Ovary (tissue), 7 donors: ENCODE measurements at regions not wholly inside any gene's neighbourhood (a gene's known extent, or its start where the extent isn't known, plus 50 kb on each side); places are given as distances from the start of the nearest gene placed in this dataset.

Experiments used
- DNase-seq, 5 donors: peaks; one replicate each; pipeline ENCODE4 v3.0.0-alpha.2; 2019 to 2020
- H3K27ac ChIP-seq, 2 donors: fragments of 200-600 bp; one replicate each; pipeline versions ENCODE4 v1.5.1 to v1.8.0; 2019 to 2022
- H3K27me3 ChIP-seq: fragments of 200-600 bp; one replicate; pipeline ENCODE4 v1.8.0; 2022
- H3K36me3 ChIP-seq: fragments of 200-600 bp; sonication (generic); one replicate; pipeline ENCODE4 v1.5.1; 2019
- H3K4me1 ChIP-seq: one replicate; pipeline ENCODE4 v1.8.1; 2013; ENCODE audit warnings: mild to moderate bottlenecking, moderate library complexity; ENCODE audit not compliant: insufficient read depth
- H3K4me3 ChIP-seq: fragments of 200-600 bp; sonication (generic); one replicate; pipeline ENCODE4 v1.5.1; 2017
- H3K9me3 ChIP-seq, 2 donors: fragments of 200-600 bp in 1 of 2; sonication (generic) in 1 of 2; one replicate each; pipeline versions ENCODE4 v1.5.1 to v1.8.1; 2013 to 2019; ENCODE audit warnings: mild to moderate bottlenecking in 1 of 2, moderate library complexity in 1 of 2
- EP300 ChIP-seq: sonication (generic); formaldehyde crosslinking; IDR thresholded peaks from one replicate; pipeline ENCODE4 v1.6.1; 2017; ENCODE audit warnings: antibody characterized with exemption
- POLR2A ChIP-seq: fragments of 450-650 bp; IDR thresholded peaks from one replicate; pipeline ENCODE4 v1.6.1; 2017; ENCODE audit warnings: antibody characterized with exemption, mild to moderate bottlenecking, moderate library complexity
- WGBS, 3 donors: extraction: QIAGEN DNeasy Blood & Tissue Kit in 1 of 3; methylation state at CpG; one replicate each; pipeline versions ENCODE4 v1.1.5 to v1.1.7; 2013 to 2017; 5-methylcytosine and 5-hydroxymethylcytosine counted together
- intact Hi-C, 4 donors: fragments of 100-400 bp; cut with DNase I; formaldehyde crosslinking; loops; one replicate each; pipeline versions ENCODE4 v1.11.0 to v1.15.1; 2022 to 2023
- TF ChIP-seq, protein P1 (sequence below), 3 donors: fragments of 450-650 bp in 2 of 3; fragments of 200-600 bp in 1 of 3; IDR thresholded peaks; one replicate each; pipeline versions ENCODE4 v1.5.1 to v1.8.0; 2016 to 2022; ENCODE audit warnings: antibody characterized with exemption in 3 of 3, mild to moderate bottlenecking in 1 of 3
- donor health status: DM: no; HTN: no; CAD: no; lungs with moderate emphysema.
- donor health status: DM: no; HTN: no; CAD: no.
- donor health status: Bipolar disorder and iron deficiency.
- donor health status: DM: no; HTN: no; CAD: no.
- donor health status: DM: yes; HTN: yes; CAD: no.

DNA sequence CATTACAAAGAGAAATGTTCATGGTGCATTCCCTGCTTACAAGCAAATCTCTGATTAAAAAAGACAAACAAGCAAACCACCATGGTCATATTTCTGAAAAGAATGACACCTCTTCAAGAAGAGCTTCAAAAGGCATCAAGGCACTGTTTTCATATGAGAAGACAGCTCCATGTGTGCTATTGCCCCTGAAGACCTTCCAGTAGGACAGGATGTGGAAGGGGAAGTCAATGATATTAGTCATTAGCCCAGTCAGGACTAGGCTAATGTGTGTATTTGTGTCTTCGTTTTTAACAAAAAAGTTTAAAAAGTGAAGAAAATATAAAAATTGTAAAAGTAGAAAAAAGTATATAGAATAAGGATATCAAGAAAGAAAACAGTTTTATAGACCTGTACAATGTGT is 534.7 kb upstream of the ARGLU1 start:
- Histone ChIP-seq H3K4me3 (no peak overlapping the region), H3K9me3 (no peaks in the 10 kb centered on the region), H3K27ac (no peak overlapping the region), H3K27me3 (no peaks in the 10 kb centered on the region), H3K4me1 (no peaks in the 10 kb centered on the region), H3K36me3 (no peaks in the 10 kb centered on the region)
- no peak for TF ChIP-seq EP300
- TF ChIP-seq, protein P1, sequence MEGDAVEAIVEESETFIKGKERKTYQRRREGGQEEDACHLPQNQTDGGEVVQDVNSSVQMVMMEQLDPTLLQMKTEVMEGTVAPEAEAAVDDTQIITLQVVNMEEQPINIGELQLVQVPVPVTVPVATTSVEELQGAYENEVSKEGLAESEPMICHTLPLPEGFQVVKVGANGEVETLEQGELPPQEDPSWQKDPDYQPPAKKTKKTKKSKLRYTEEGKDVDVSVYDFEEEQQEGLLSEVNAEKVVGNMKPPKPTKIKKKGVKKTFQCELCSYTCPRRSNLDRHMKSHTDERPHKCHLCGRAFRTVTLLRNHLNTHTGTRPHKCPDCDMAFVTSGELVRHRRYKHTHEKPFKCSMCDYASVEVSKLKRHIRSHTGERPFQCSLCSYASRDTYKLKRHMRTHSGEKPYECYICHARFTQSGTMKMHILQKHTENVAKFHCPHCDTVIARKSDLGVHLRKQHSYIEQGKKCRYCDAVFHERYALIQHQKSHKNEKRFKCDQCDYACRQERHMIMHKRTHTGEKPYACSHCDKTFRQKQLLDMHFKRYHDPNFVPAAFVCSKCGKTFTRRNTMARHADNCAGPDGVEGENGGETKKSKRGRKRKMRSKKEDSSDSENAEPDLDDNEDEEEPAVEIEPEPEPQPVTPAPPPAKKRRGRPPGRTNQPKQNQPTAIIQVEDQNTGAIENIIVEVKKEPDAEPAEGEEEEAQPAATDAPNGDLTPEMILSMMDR (IDR thresholded peaks at IDR 0.05), result no peak
- TF ChIP-seq POLR2A, result no peak
- WGBS, 3 donors, result 79 to 88% (median 85%) methylated on average over 1 of the region's 1 CpG
- intact Hi-C loops, result no loop called here
- DNase-seq, result no peak

DNA sequence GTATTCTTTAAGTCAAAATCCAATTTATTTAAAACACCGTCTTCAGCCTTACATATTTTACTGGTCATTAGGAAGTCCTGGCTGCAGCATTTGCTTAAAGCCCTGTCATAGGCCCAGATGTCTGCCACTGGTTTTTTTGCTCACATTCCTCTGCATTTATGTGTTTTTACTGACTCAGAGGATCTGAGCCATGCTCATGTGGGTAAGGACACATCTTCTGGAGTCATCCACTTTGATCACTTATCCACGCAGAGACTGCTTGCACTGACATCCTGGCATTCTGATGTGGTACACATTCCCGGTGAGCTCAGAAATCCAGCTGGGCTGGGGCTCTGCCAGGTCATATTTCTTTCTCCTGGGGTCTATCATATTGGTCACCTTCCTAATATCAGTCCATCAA is 531.7 kb upstream of the ARGLU1 start:
- H3K9me3 ChIP-seq, result no peaks in the 10 kb centered on the region
- no peaks in the 10 kb centered on the region for H3K36me3 ChIP-seq
- TF ChIP-seq POLR2A (no peak), EP300 (no peak)
- TF ChIP-seq, protein P1 (IDR thresholded peaks at IDR 0.05), result no peak
- no peak overlapping the region for H3K27ac ChIP-seq
- no peaks in the 10 kb centered on the region for H3K4me1 ChIP-seq
- H3K27me3 ChIP-seq, result no peaks in the 10 kb centered on the region
- WGBS, 3 donors, result 89 to 94% (median 93%) methylated on average over 3 of the region's 3 CpGs
- intact Hi-C loops, result no loop called here
- DNase-seq, result no peak
- H3K4me3 ChIP-seq, result no peak overlapping the region

DNA sequence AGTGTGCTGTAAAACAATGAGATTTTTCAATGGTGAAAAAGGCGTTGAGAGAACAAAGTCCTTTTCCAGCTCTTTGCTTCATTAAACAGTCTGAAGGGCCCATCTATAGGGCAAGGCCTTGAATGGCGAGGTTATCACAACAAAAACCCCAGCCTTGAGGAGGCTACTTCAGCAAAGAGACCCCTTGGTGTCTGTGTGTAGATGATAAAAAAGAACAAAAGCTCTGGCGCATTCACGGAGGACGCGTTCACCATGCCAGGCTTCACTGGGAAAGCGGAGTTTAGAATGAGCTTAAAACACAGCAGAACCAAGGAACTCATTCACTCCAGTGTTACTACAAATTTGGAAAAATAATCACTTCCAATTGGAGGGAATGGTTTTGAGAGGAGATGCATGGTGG is 530.0 kb upstream of the ARGLU1 start:
- Histone ChIP-seq H3K4me3 (no peak overlapping the region), H3K27ac (no peak overlapping the region), H3K9me3 (no peaks in the 10 kb centered on the region), H3K36me3 (no peaks in the 10 kb centered on the region), H3K27me3 (no peaks in the 10 kb centered on the region), H3K4me1 (no peaks in the 10 kb centered on the region)
- TF ChIP-seq POLR2A, result no peak
- TF ChIP-seq, protein P1 (IDR thresholded peaks at IDR 0.05), result no peak
- TF ChIP-seq EP300, result no peak
- WGBS, 3 donors, result 89 to 91% (median 90%) methylated on average over 7 of the region's 7 CpGs
- intact Hi-C loops, result no loop called here
- DNase-seq, result no peak

DNA sequence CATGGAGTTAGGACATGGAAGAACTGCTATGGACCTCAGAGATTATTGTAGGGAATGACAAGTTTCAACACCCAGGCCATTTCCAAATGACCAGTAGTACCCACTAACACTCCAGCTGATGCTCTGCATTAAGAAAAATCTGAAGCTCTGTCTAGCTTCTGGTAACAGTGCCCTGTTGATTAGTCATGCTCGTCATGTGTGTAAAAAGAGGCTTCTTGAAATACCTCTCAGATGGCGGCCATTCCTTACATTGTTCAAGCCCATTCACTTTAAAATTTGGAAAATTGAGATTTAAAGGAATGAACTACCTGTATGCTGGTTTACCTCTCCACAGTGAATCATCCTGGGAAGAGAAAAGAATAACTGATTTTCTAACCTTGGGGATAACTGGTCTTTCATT is 527.9 kb upstream of the ARGLU1 start:
- Histone ChIP-seq H3K4me1 (no peaks in the 10 kb centered on the region), H3K9me3 (no peaks in the 10 kb centered on the region), H3K36me3 (no peaks in the 10 kb centered on the region), H3K27ac (no peak overlapping the region), H3K4me3 (no peak overlapping the region), H3K27me3 (no peaks in the 10 kb centered on the region)
- TF ChIP-seq POLR2A, result no peak
- TF ChIP-seq, protein P1 (IDR thresholded peaks at IDR 0.05), result no peak
- TF ChIP-seq EP300, result no peak
- intact Hi-C loops, result no loop called here
- 96 to 100% (median 97%) methylated on average over 2 of the region's 2 CpGs for WGBS, 3 donors
- DNase-seq, result no peak

DNA sequence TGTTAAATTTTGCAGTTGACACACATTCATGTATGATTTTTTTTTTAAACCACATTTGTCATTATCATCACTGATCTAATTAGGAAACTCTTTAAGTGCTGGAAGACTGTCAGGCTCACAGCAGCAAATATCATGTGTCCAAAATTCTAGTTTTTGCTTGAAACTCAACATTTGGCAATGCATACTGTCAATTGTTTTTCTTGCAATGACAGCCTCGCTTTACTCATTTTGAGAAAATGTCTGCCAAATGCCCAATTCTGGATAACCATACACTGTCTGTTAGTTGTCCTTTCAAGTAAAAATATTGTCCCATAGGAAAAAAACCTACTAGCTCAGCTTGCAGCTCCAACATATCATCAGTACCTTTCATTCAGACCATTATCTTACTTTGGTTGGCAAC is 523.9 kb upstream of the ARGLU1 start:
- Histone ChIP-seq H3K27me3 (no peaks in the 10 kb centered on the region), H3K9me3 (no peaks in the 10 kb centered on the region), H3K27ac (no peak overlapping the region), H3K4me3 (no peak overlapping the region), H3K36me3 (no peaks in the 10 kb centered on the region), H3K4me1 (no peaks in the 10 kb centered on the region)
- DNase-seq, result no peak
- TF ChIP-seq POLR2A, result no peak
- TF ChIP-seq, protein P1 (IDR thresholded peaks at IDR 0.05), result no peak
- 36 to 54% (median 48%) methylated on average over 1 of the region's 1 CpG for WGBS, 3 donors
- intact Hi-C loops, result no loop called here
